H9 (cell line): ENCODE measurements at regions not wholly inside any gene's neighbourhood (a gene's known extent, or its start where the extent isn't known, plus 50 kb on each side); places are given as distances from the start of the nearest gene placed in this dataset.

Experiments
- DNase-seq: peaks from one replicate; pipeline ENCODE4 v3.0.0-alpha.2; 2017
- H2AFZ ChIP-seq: one replicate; pipeline ENCODE4 v1.6.1; 2013; ENCODE audit warnings: mild to moderate bottlenecking, low read length, control low read depth, moderate library complexity
- H2AK5ac ChIP-seq: 2 replicates; pipeline ENCODE4 v1.6.1; 2013; ENCODE audit warnings: low read length, control low read depth, mixed read lengths; ENCODE audit not compliant: insufficient read length
- H2BK120ac ChIP-seq: one replicate; pipeline ENCODE4 v1.6.1; 2013; ENCODE audit warnings: low read depth, mild to moderate bottlenecking, low read length, control low read depth, inconsistent platforms; ENCODE audit not compliant: poor library complexity, severe bottlenecking
- H2BK12ac ChIP-seq: 2 replicates; pipeline ENCODE4 v1.6.1; 2013; ENCODE audit warnings: low read length, control low read depth, mixed read lengths, low read depth; ENCODE audit not compliant: insufficient read length
- H2BK15ac ChIP-seq: 2 replicates; pipeline ENCODE4 v1.6.1; 2013; ENCODE audit warnings: low read depth, low read length, control low read depth
- H2BK20ac ChIP-seq: one replicate; pipeline ENCODE4 v1.6.1; 2013; ENCODE audit warnings: low read depth, mild to moderate bottlenecking, low read length, control low read depth, inconsistent platforms; ENCODE audit not compliant: poor library complexity, severe bottlenecking
- H2BK5ac ChIP-seq: 2 replicates; pipeline ENCODE4 v1.6.1; 2013; ENCODE audit warnings: low read length, control low read depth, mixed read lengths; ENCODE audit not compliant: insufficient read length
- H3K14ac ChIP-seq: 2 replicates; pipeline ENCODE4 v1.6.1; 2013; ENCODE audit warnings: low read length, control low read depth; ENCODE audit not compliant: insufficient read depth
- H3K18ac ChIP-seq: 2 replicates; pipeline ENCODE4 v1.6.1; 2013; ENCODE audit warnings: low read depth, mild to moderate bottlenecking, mixed read lengths, low read length, control low read depth; ENCODE audit not compliant: insufficient read length
- H3K23ac ChIP-seq: 2 replicates; pipeline ENCODE4 v1.6.1; 2013; ENCODE audit warnings: low read length, control low read depth, mixed read lengths, low read depth; ENCODE audit not compliant: insufficient read length
- H3K23me2 ChIP-seq: 2 replicates; pipeline ENCODE4 v1.6.1; 2013; ENCODE audit warnings: low read depth, mild to moderate bottlenecking, mixed read lengths, low read length, control low read depth; ENCODE audit not compliant: insufficient read length, poor library complexity, severe bottlenecking
- H3K27ac ChIP-seq: 2 replicates; pipeline ENCODE4 v1.5.1; 2013; ENCODE audit warnings: low read length, control low read depth, mixed read lengths, low read depth; ENCODE audit not compliant: insufficient read length
- H3K27me3 ChIP-seq: 2 replicates; pipeline ENCODE4 v1.6.1; 2013; ENCODE audit warnings: low read length, control low read depth, inconsistent platforms; ENCODE audit not compliant: insufficient read depth
- H3K4ac ChIP-seq: 2 replicates; pipeline ENCODE4 v1.6.1; 2013; ENCODE audit warnings: low read depth, mild to moderate bottlenecking, control low read depth, inconsistent platforms, low read length, moderate library complexity
- H3K4me1 ChIP-seq: 2 replicates; pipeline ENCODE4 v1.6.1; 2013; ENCODE audit warnings: low read length, control low read depth, inconsistent platforms; ENCODE audit not compliant: insufficient read depth
- H3K4me2 ChIP-seq: 2 replicates; pipeline ENCODE4 v1.6.1; 2013; ENCODE audit warnings: low read length, control low read depth, mixed read lengths; ENCODE audit not compliant: insufficient read length, insufficient read depth
- H3K56ac ChIP-seq: 2 replicates; pipeline ENCODE4 v1.6.1; 2013; ENCODE audit warnings: low read depth, mild to moderate bottlenecking, mixed read lengths, low read length, control low read depth; ENCODE audit not compliant: insufficient read length
- H3K79me1 ChIP-seq: 2 replicates; pipeline ENCODE4 v1.6.1; 2013; ENCODE audit warnings: low read depth, mild to moderate bottlenecking, moderate library complexity, low read length, control low read depth, inconsistent platforms; ENCODE audit not compliant: insufficient read depth, poor library complexity, severe bottlenecking
- H3K79me2 ChIP-seq: 2 replicates; pipeline ENCODE4 v1.6.1; 2013; ENCODE audit warnings: low read length, control low read depth, inconsistent platforms; ENCODE audit not compliant: insufficient read depth
- H3K9ac ChIP-seq: 2 replicates; pipeline ENCODE4 v1.6.1; 2013; ENCODE audit warnings: low read length, control low read depth, mixed read lengths; ENCODE audit not compliant: insufficient read length; ENCODE audit errors: extremely low read depth
- H3K9me3 ChIP-seq: one replicate; pipeline ENCODE4 v1.6.1; 2013; ENCODE audit warnings: low read depth, low read length, inconsistent platforms; ENCODE audit not compliant: control insufficient read depth
- H3T11ph ChIP-seq: one replicate; pipeline ENCODE4 v1.6.1; 2013; ENCODE audit warnings: mild to moderate bottlenecking, low read length, control low read depth, inconsistent platforms
- H4K20me1 ChIP-seq: one replicate; pipeline ENCODE4 v1.6.1; 2013; ENCODE audit not compliant: control insufficient read depth, insufficient read length, insufficient read depth
- H4K5ac ChIP-seq: 2 replicates; pipeline ENCODE4 v1.6.1; 2013; ENCODE audit warnings: low read depth, mild to moderate bottlenecking, mixed read lengths, low read length, control low read depth; ENCODE audit not compliant: insufficient read length
- H4K8ac ChIP-seq: replicated peaks from 2 replicates; pipeline ENCODE4 v1.6.1; 2013; ENCODE audit warnings: low read length, control low read depth, mixed read lengths, low read depth; ENCODE audit not compliant: insufficient read length
- H4K91ac ChIP-seq: 2 replicates; pipeline ENCODE4 v1.6.1; 2013; ENCODE audit warnings: low read depth, mild to moderate bottlenecking, moderate library complexity, mixed read lengths, low read length, control low read depth; ENCODE audit not compliant: insufficient read length
- H3K27ac Mint-ChIP-seq, 3 experiments: 2 replicates in 2 of 3; 3 replicates in 1 of 3; pipeline ENCODE4 v1.8.0; 2020 to 2021; ENCODE audit warnings: mixed read lengths in 3 of 3, mild to moderate bottlenecking in 1 of 3, moderate library complexity in 1 of 3
- H3K27me3 Mint-ChIP-seq: 2 replicates; pipeline ENCODE4 v1.8.0; 2021; ENCODE audit warnings: low read depth, mild to moderate bottlenecking, moderate library complexity, mixed read lengths
- H3K36me3 Mint-ChIP-seq, 3 experiments: 2 replicates in 2 of 3; 3 replicates in 1 of 3; pipeline ENCODE4 v1.8.0; 2020 to 2021; ENCODE audit warnings: low read depth in 3 of 3, mixed read lengths in 3 of 3; ENCODE audit not compliant: insufficient read depth in 1 of 3
- H3K4me1 Mint-ChIP-seq, 2 experiments: 2 replicates each; pipeline ENCODE4 v1.8.0; 2020; ENCODE audit warnings: mixed read lengths in 2 of 2
- H3K4me3 Mint-ChIP-seq, 2 experiments: 2 replicates in 1 of 2; 3 replicates in 1 of 2; pipeline ENCODE4 v1.8.0; 2020 to 2021; ENCODE audit warnings: mild to moderate bottlenecking in 2 of 2, mixed read lengths in 2 of 2, moderate library complexity in 1 of 2
- H3K9me3 Mint-ChIP-seq, 2 experiments: 2 replicates in 1 of 2; 3 replicates in 1 of 2; pipeline ENCODE4 v1.8.0; 2020; ENCODE audit warnings: mild to moderate bottlenecking in 2 of 2, mixed read lengths in 2 of 2, moderate library complexity in 1 of 2
- CTCF ChIP-seq: fragments of 200-600 bp; sonication (generic); conservative IDR thresholded peaks from 3 replicates; pipeline ENCODE4 v1.8.0; 2021; ENCODE audit warnings: antibody characterized with exemption, mild to moderate bottlenecking
- WGBS: extraction: QIAGEN DNeasy Blood & Tissue Kit; methylation state at CpG from one replicate; pipeline ENCODE4 v1.1.7; 2013; ENCODE audit warnings: missing lambda C conversion rate, low lambda C conversion rate, mixed read lengths; ENCODE audit not compliant: insufficient read length; ENCODE audit errors: extremely low coverage; 5-methylcytosine and 5-hydroxymethylcytosine counted together

DNA sequence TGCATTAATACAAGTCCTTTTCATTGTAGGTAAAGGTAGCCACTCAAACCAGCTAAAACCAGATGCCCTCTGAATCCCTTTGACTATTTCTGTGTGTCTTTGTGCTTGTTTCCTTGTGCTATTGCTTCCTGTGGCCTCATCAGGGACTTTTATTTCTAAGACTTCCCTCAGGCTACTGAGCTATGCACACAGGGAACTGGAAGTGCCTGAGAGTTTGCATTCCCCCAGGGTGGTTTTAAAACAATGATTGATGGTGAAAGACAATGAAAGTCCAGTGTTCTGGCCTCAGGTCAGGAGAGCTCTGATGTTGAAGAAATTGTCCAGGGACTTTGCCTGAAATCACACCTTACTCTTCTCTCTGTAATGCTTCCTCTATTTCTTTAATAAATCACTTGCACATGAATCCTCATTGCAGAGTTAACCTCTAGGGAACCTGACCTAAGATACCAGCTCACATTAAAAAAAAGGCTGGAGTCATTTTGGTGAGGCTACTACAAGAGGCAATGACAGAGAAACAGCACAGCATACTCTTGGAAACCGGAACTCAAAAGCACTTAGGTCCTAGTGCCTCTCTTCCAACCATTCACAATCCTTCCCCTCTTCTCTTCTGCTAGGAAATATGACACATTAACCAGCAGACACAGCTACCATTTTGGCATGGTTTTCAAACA is 158.1 kb upstream of the NREP start:
- no peak overlapping the region for H3K23ac ChIP-seq
- no peak overlapping the region for H3K9ac ChIP-seq
- Mint-ChIP-seq H3K4me1 (peaks cover 5 to 12% of the 10 kb centered on the region in 2 experiments; a peak in 3 of 4 replicates), H3K9me3 (peaks cover 2 to 3% of the 10 kb centered on the region in 2 experiments; a peak in 3 of 5 replicates), H3K4me3 (no peak overlapping the region), H3K27me3 (no peaks in the 10 kb centered on the region; the same call in 1 of the 2 replicates), H3K27ac (peak overlapping the region in 1 of 3 experiments; percentile 69; a peak in 2 of 7 replicates), H3K36me3 (peaks cover 0 to 2% (median 0%) of the 10 kb centered on the region in 3 experiments; a peak in 1 of 7 replicates)
- no peak for TF ChIP-seq CTCF
- no peak overlapping the region for H2BK12ac ChIP-seq
- H3K18ac ChIP-seq: no peak overlapping the region
- no peak overlapping the region for H2AFZ ChIP-seq
- no peak for DNase-seq
- no peak overlapping the region for H2BK120ac ChIP-seq
- H3K79me1 ChIP-seq: no peaks in the 10 kb centered on the region
- no peak overlapping the region for H4K5ac ChIP-seq
- WGBS: no CpG with 5 or more reads among the region's 1 CpG
- H4K8ac ChIP-seq: no peak overlapping the region
- H3K4me1 ChIP-seq: no peaks in the 10 kb centered on the region
- no peak overlapping the region for H3K27ac ChIP-seq
- H4K91ac ChIP-seq: no peak overlapping the region
- no peaks in the 10 kb centered on the region for H3K27me3 ChIP-seq
- no peak overlapping the region for H3K56ac ChIP-seq
- no peak overlapping the region for H2BK20ac ChIP-seq
- H3K4ac ChIP-seq: no peak overlapping the region
- no peaks in the 10 kb centered on the region for H4K20me1 ChIP-seq
- no peaks in the 10 kb centered on the region for H3K79me2 ChIP-seq
- no peak overlapping the region for H3K14ac ChIP-seq
- no peak overlapping the region for H3T11ph ChIP-seq
- no peak overlapping the region for H2BK15ac ChIP-seq
- no peaks in the 10 kb centered on the region for H3K9me3 ChIP-seq
- H2BK5ac ChIP-seq: no peak overlapping the region
- H3K23me2 ChIP-seq: no peaks in the 10 kb centered on the region
- no peak overlapping the region for H3K4me2 ChIP-seq
- no peak overlapping the region for H2AK5ac ChIP-seq
